ENCODE measurements at regions not wholly inside any gene's neighbourhood (a gene's known extent, or its start where the extent isn't known, plus 50 kb on each side); places are given as distances from the start of the nearest gene placed in this dataset.

DNA sequence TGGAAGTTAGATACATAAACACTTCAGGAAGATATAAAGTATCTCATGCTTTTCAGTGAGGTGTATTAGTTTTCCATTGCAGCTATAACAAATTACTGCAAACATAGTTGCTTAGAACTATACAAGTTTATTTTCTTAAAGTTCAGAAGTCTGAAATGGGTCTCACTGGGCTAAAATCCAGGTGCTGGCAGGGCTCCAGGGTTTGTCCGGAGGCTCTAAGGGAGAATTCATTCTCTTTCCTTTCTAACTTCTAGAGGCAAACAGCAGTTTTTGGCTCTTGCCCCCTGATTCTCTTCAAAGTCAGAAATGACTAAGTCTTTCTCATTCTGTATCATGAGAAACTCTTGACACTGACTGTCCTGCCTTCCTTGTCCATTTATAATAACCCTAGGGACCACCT is 138.8 kb downstream of the AASDHPPT start:
- Histone ChIP-seq H3K79me1 (ENCODE audit: insufficient read depth, low read depth, low read length, poor library complexity, severe bottlenecking) (no peaks in the 10 kb centered on the region), H3K9me3 (ENCODE audit: control insufficient read depth, low read depth, low read length) (no peaks in the 10 kb centered on the region), H3K56ac (ENCODE audit: insufficient read length, low read depth, low read length) (no peak overlapping the region), H2AFZ (ENCODE audit: low read length) (no peak overlapping the region), H2BK120ac (ENCODE audit: low read depth, low read length, poor library complexity, severe bottlenecking) (no peak overlapping the region), H4K8ac (replicated peaks; ENCODE audit: insufficient read length, low read depth, low read length) (no peak overlapping the region), H3K23me2 (ENCODE audit: insufficient read length, low read depth, low read length, poor library complexity, severe bottlenecking) (no peaks in the 10 kb centered on the region), H3T11ph (ENCODE audit: low read length) (no peak overlapping the region), H4K5ac (ENCODE audit: insufficient read length, low read depth, low read length) (no peak overlapping the region), H4K91ac (ENCODE audit: insufficient read length, low read depth, low read length) (no peak overlapping the region), H3K27ac (ENCODE audit: insufficient read length, low read depth, low read length) (no peak overlapping the region), H3K9ac (ENCODE audit: extremely low read depth, insufficient read length, low read length) (no peak overlapping the region), H3K27me3 (ENCODE audit: insufficient read depth, low read length) (no peaks in the 10 kb centered on the region), H3K4ac (ENCODE audit: low read depth, low read length) (no peak overlapping the region), H3K14ac (ENCODE audit: insufficient read depth, low read length) (no peak overlapping the region), H2BK20ac (ENCODE audit: low read depth, low read length, poor library complexity, severe bottlenecking) (no peak overlapping the region), H3K4me1 (ENCODE audit: insufficient read depth, low read length) (no peaks in the 10 kb centered on the region), H3K23ac (ENCODE audit: insufficient read length, low read depth, low read length) (no peak overlapping the region), H4K20me1 (ENCODE audit: control insufficient read depth, insufficient read depth, insufficient read length) (no peaks in the 10 kb centered on the region), H2BK15ac (ENCODE audit: low read depth, low read length) (no peak overlapping the region), H3K4me2 (ENCODE audit: insufficient read depth, insufficient read length, low read length) (no peak overlapping the region), H2BK12ac (ENCODE audit: insufficient read length, low read depth, low read length) (no peak overlapping the region), H3K79me2 (ENCODE audit: insufficient read depth, low read length) (no peaks in the 10 kb centered on the region), H3K18ac (ENCODE audit: insufficient read length, low read depth, low read length) (no peak overlapping the region), H2BK5ac (ENCODE audit: insufficient read length, low read length) (no peak overlapping the region), H2AK5ac (ENCODE audit: insufficient read length, low read length) (no peak overlapping the region)
- H3K36me3 Mint-ChIP-seq (ENCODE audit: insufficient read depth in 1 of 3, low read depth in 3 of 3): no peaks in the 10 kb centered on the region; a peak in 1 of 7 replicates
- no peak overlapping the region for H3K4me3 Mint-ChIP-seq
- H3K27ac Mint-ChIP-seq: no peak overlapping the region
- DNase-seq: no peak
- no CpG with 5 or more reads among the region's 1 CpG for WGBS (ENCODE audit: extremely low coverage, insufficient read length, low lambda C conversion rate)
- no peaks in the 10 kb centered on the region for H3K27me3 Mint-ChIP-seq (ENCODE audit: low read depth)
- no peaks in the 10 kb centered on the region for H3K9me3 Mint-ChIP-seq
- TF ChIP-seq, protein P1, sequence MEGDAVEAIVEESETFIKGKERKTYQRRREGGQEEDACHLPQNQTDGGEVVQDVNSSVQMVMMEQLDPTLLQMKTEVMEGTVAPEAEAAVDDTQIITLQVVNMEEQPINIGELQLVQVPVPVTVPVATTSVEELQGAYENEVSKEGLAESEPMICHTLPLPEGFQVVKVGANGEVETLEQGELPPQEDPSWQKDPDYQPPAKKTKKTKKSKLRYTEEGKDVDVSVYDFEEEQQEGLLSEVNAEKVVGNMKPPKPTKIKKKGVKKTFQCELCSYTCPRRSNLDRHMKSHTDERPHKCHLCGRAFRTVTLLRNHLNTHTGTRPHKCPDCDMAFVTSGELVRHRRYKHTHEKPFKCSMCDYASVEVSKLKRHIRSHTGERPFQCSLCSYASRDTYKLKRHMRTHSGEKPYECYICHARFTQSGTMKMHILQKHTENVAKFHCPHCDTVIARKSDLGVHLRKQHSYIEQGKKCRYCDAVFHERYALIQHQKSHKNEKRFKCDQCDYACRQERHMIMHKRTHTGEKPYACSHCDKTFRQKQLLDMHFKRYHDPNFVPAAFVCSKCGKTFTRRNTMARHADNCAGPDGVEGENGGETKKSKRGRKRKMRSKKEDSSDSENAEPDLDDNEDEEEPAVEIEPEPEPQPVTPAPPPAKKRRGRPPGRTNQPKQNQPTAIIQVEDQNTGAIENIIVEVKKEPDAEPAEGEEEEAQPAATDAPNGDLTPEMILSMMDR (conservative IDR thresholded peaks at IDR 0.05): no peak
- peaks cover 0 to 3% of the 10 kb centered on the region in 2 experiments; a peak in 2 of 4 replicates for H3K4me1 Mint-ChIP-seq

Data from H9 (cell line).